DOHH2 (cell line): ENCODE measurements at regions not wholly inside any gene's neighbourhood (a gene's known extent, or its start where the extent isn't known, plus 50 kb on each side); places are given as distances from the start of the nearest gene placed in this dataset.

ENCODE experiments used
- H3F3A ChIP-seq: fragments of 200-600 bp; sonication (generic), shearing (Covaris generic); 2 replicates; pipeline ENCODE4 v1.6.0; 2016; ENCODE audit warnings: antibody characterized with exemption, mild to moderate bottlenecking; ENCODE audit not compliant: control insufficient read depth, insufficient read depth
- H3K27ac ChIP-seq: fragments of 200-600 bp; sonication (generic); 2 replicates; pipeline ENCODE4 v1.5.1; 2014; ENCODE audit warnings: low read depth, mild to moderate bottlenecking, low read length, moderate library complexity
- H3K27me3 ChIP-seq: fragments of 200-600 bp; sonication (generic); 2 replicates; pipeline ENCODE4 v1.6.1; 2014; ENCODE audit warnings: mild to moderate bottlenecking, low read length, mixed read lengths; ENCODE audit not compliant: control insufficient read depth
- H3K36me3 ChIP-seq: fragments of 200-600 bp; sonication (generic); 2 replicates; pipeline ENCODE4 v1.6.1; 2014; ENCODE audit warnings: mild to moderate bottlenecking, low read length, moderate library complexity, mixed read lengths; ENCODE audit not compliant: control insufficient read depth
- H3K4me1 ChIP-seq: fragments of 200-600 bp; sonication (generic); 2 replicates; pipeline ENCODE4 v1.6.1; 2014; ENCODE audit warnings: mild to moderate bottlenecking, low read length, mixed read lengths; ENCODE audit not compliant: control insufficient read depth
- H3K4me2 ChIP-seq: fragments of 200-600 bp; sonication (generic); 2 replicates; pipeline ENCODE4 v1.6.0; 2014; ENCODE audit warnings: mild to moderate bottlenecking, low read length, moderate library complexity
- H3K4me3 ChIP-seq: fragments of 200-600 bp; sonication (generic); 2 replicates; pipeline ENCODE4 v1.5.1; 2014; ENCODE audit warnings: mild to moderate bottlenecking, low read length, mixed read lengths
- H3K79me2 ChIP-seq: fragments of 200-600 bp; sonication (generic); 2 replicates; pipeline ENCODE4 v1.6.1; 2014; ENCODE audit warnings: mild to moderate bottlenecking, low read length, mixed read lengths; ENCODE audit not compliant: control insufficient read depth
- H3K9me2 ChIP-seq: fragments of 200-600 bp; sonication (generic); replicated peaks from 2 replicates; pipeline ENCODE4 v1.6.1; 2014; ENCODE audit warnings: mild to moderate bottlenecking, low read length, mixed read lengths; ENCODE audit not compliant: control insufficient read depth
- H3K9me3 ChIP-seq: fragments of 200-600 bp; sonication (generic); 2 replicates; pipeline ENCODE4 v1.6.1; 2014; ENCODE audit warnings: antibody characterized with exemption, low read length, mixed read lengths; ENCODE audit not compliant: control insufficient read depth, insufficient read depth
- H4K20me1 ChIP-seq: fragments of 200-600 bp; sonication (generic); 2 replicates; pipeline ENCODE4 v1.6.0; 2014; ENCODE audit warnings: low read depth, mild to moderate bottlenecking, antibody characterized with exemption, low read length, moderate library complexity; ENCODE audit not compliant: control insufficient read depth, insufficient read depth
- EZH2phosphoT487 ChIP-seq: fragments of 200-600 bp; sonication (generic); IDR thresholded peaks from 2 replicates; pipeline ENCODE4 v1.6.1; 2017; ENCODE audit warnings: borderline replicate concordance, mild to moderate bottlenecking, antibody characterized with exemption, low read length, moderate library complexity, mixed read lengths
- TF ChIP-seq, protein P1 (sequence below): fragments of 200-600 bp; sonication (generic); IDR thresholded peaks from one replicate; pipeline ENCODE4 v1.5.1; 2014; ENCODE audit warnings: antibody characterized with exemption, mild to moderate bottlenecking, low read depth, low read length; ENCODE audit not compliant: poor library complexity, severe bottlenecking

DNA sequence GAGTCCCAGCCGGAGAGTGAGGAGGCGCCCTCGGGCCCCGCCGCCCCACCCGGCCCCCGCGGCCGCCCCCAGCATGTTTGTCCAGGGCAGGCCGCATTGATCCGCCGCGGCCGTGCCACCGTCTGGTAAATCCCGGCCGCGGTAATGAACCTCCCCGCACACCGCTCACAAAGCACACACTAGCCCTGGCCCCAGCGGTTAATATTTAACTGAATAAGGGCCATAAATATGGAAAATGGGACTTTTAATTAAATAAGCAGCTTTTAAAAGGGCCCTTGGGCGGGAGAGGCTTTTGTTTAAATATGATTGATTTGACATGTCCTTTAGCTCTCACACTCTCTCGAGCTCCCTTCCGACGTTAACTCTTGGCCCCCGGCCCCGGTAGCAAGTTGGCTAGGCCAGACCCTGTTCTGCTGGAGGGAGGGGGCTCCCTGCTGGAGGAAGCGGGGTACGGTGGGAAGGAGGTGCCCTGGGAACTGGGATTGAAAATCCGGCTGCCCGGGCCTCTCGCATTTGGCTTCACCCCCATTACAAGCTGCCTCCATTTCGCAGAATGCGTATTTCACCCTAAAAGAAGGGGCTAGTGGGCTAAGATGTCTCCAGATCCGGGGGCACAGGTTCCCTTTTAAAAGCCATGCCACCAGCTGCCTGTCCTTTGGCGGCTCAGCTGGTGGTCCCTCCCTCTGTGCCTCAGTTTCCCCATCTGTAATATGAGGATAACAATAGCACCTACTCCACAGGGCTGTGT is 199.8 kb downstream of the RBM19 start:
- Histone ChIP-seq H4K20me1 (no peaks in the 10 kb centered on the region), H3K9me3 (no peaks in the 10 kb centered on the region), H3K4me2 (no peak overlapping the region), H3K27ac (no peak overlapping the region), H3F3A (no peaks in the 10 kb centered on the region), H3K79me2 (no peaks in the 10 kb centered on the region), H3K4me3 (no peak overlapping the region), H3K36me3 (no peaks in the 10 kb centered on the region), H3K27me3 (no peaks in the 10 kb centered on the region), H3K9me2 (no peaks in the 10 kb centered on the region), H3K4me1 (no peaks in the 10 kb centered on the region)
- TF ChIP-seq, protein P1, sequence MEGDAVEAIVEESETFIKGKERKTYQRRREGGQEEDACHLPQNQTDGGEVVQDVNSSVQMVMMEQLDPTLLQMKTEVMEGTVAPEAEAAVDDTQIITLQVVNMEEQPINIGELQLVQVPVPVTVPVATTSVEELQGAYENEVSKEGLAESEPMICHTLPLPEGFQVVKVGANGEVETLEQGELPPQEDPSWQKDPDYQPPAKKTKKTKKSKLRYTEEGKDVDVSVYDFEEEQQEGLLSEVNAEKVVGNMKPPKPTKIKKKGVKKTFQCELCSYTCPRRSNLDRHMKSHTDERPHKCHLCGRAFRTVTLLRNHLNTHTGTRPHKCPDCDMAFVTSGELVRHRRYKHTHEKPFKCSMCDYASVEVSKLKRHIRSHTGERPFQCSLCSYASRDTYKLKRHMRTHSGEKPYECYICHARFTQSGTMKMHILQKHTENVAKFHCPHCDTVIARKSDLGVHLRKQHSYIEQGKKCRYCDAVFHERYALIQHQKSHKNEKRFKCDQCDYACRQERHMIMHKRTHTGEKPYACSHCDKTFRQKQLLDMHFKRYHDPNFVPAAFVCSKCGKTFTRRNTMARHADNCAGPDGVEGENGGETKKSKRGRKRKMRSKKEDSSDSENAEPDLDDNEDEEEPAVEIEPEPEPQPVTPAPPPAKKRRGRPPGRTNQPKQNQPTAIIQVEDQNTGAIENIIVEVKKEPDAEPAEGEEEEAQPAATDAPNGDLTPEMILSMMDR = no peak
- no peak for TF ChIP-seq EZH2phosphoT487

DNA sequence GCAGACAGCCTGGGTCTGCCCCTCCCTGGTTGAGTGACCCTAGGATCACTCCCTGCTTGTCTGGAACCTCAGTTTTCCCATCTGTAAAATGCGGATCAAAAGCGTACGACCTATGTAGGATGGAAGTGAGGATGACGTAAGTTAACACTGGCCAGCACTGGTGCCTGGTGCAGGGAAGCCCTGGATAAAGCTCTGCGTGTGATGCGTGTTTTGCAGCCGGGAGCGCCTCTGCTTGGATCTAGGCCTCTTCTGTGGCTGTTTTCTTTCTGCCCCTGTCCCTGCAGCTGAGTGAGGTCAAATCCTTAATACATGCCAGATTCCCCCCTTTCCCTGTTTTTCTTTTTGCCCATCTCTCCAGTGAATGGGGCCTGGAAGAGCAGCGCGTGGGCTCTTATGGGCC is 201.5 kb downstream of the RBM19 start:
- Histone ChIP-seq H3K4me1 (no peaks in the 10 kb centered on the region), H3K27ac (no peak overlapping the region)

DNA sequence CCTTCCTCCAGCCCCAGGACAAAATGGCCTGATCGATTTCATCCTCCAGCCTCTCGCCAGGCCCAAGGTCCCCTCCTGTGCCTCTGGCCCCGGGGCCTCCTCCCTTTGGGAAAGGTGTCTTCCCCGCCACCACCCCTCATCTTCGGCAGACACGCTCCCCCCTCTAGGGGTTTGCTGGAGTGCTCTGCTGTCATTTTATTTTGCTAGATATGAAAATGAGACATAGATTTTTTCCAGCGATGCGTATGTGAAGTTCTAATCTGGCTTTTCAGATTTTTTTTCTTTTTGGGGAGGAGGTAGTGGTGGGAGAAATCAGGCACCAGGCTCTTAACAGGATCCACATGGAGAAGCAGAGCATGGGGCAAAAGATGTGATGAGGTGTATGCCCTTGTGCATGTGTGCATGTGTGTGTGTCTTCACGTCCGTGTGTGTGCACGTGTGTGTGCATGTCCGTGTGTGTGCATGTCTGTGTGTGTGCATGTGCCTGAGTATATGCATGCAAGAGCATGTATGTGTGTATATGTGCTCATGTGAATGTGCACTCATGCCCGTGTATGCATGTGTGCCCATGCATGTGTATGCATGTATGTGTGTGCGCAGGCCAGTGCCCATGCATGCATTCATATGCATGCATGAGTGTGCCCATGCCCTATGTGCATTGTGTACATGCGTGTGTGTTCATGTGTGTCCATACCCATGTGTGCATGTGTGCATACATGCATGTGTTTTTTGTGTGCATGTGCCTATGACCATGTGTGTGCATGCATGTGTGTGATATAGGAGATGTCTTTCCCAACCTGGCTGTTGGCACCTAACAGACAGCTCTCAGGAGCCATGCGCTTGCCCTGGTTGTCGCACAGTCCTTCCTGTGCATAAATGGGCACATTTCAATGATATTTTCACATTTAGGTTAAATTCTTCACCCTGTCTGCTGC is 203.0 kb downstream of the RBM19 start:
- Histone ChIP-seq H3K4me2 (no peak overlapping the region), H3F3A (no peaks in the 10 kb centered on the region)

More for the DNA sequence above, 201.5 kb downstream of the RBM19 start:
- Histone ChIP-seq H3K79me2 (no peaks in the 10 kb centered on the region), H4K20me1 (no peaks in the 10 kb centered on the region), H3K36me3 (no peaks in the 10 kb centered on the region), H3K9me3 (no peaks in the 10 kb centered on the region), H3K4me3 (no peak overlapping the region), H3F3A (no peaks in the 10 kb centered on the region), H3K4me2 (no peak overlapping the region), H3K9me2 (no peaks in the 10 kb centered on the region), H3K27me3 (no peaks in the 10 kb centered on the region)
- TF ChIP-seq, protein P1 = no peak
- TF ChIP-seq EZH2phosphoT487 = no peak

More for the DNA sequence above, 203.0 kb downstream of the RBM19 start:
- Histone ChIP-seq H3K27ac (no peak overlapping the region), H3K4me1 (no peaks in the 10 kb centered on the region), H3K9me2 (no peaks in the 10 kb centered on the region), H4K20me1 (no peaks in the 10 kb centered on the region), H3K36me3 (no peaks in the 10 kb centered on the region), H3K4me3 (no peak overlapping the region), H3K27me3 (no peaks in the 10 kb centered on the region), H3K79me2 (no peaks in the 10 kb centered on the region), H3K9me3 (no peaks in the 10 kb centered on the region)
- no peak for TF ChIP-seq EZH2phosphoT487
- TF ChIP-seq, protein P1 = no peak
